ENCODE measurements at regions not wholly inside any gene's neighbourhood (a gene's known extent, or its start where the extent isn't known, plus 50 kb on each side); places are given as distances from the start of the nearest gene placed in this dataset.

DNA sequence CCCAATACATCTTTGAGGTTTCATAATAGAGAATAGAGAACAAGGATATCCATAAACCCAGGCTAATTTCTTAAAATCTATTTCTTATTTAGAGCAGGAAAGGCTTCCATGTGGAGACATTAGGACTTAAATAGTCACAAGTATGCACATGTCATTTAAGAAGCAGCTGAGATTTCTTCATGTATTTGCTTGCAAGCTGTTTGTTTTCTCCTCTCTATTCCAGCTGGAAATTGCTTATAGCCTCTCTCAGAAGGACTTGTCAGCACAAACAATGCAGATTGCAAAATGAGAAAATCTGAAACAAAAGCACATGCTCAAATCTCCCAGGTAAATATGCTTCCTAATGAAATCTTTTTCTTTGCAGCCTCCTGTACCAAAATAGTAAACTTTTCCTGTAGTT is 1473.1 kb downstream of the CDH8 start:
- in situ Hi-C loops (cut with HindIII; ENCODE audit: low sequenced_read_pairs), result no loop called here

DNA sequence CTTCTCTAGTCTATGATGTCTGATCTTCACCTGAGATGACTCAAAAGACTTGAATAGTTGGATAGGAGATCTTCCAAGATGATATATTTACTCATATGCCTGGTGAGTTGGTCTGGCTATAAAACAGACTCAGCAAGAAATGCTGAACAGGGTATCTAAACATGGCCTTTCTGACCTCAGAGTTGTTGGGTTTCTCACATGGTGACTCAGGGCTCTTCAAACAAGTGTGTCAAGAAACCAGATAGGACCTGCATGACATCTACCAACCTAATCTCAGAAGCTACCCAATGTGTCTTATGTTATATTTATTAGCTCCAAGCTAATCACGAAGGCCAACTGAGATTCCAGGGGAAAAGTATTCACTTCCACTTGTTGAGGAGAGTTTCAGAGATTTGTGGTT is 1477.3 kb downstream of the CDH8 start:
- TF ChIP-seq, protein P1, sequence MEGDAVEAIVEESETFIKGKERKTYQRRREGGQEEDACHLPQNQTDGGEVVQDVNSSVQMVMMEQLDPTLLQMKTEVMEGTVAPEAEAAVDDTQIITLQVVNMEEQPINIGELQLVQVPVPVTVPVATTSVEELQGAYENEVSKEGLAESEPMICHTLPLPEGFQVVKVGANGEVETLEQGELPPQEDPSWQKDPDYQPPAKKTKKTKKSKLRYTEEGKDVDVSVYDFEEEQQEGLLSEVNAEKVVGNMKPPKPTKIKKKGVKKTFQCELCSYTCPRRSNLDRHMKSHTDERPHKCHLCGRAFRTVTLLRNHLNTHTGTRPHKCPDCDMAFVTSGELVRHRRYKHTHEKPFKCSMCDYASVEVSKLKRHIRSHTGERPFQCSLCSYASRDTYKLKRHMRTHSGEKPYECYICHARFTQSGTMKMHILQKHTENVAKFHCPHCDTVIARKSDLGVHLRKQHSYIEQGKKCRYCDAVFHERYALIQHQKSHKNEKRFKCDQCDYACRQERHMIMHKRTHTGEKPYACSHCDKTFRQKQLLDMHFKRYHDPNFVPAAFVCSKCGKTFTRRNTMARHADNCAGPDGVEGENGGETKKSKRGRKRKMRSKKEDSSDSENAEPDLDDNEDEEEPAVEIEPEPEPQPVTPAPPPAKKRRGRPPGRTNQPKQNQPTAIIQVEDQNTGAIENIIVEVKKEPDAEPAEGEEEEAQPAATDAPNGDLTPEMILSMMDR (IDR thresholded peaks at IDR 0.05; ENCODE audit: low read depth, low read length, missing control alignments), result no peak
- no peak for DNase-seq (ENCODE audit: low read depth)
- H3K4me3 ChIP-seq (ENCODE audit: low read depth, low read length), result no peak overlapping the region
- in situ Hi-C loops (cut with HindIII; ENCODE audit: low sequenced_read_pairs), result no loop called here

More for the DNA sequence above, 1473.1 kb downstream of the CDH8 start:
- TF ChIP-seq, protein P1 (IDR thresholded peaks at IDR 0.05; ENCODE audit: low read depth, low read length, missing control alignments), result no peak
- no peak for DNase-seq (ENCODE audit: low read depth)
- no peak overlapping the region for H3K4me3 ChIP-seq (ENCODE audit: low read depth, low read length)

DNA sequence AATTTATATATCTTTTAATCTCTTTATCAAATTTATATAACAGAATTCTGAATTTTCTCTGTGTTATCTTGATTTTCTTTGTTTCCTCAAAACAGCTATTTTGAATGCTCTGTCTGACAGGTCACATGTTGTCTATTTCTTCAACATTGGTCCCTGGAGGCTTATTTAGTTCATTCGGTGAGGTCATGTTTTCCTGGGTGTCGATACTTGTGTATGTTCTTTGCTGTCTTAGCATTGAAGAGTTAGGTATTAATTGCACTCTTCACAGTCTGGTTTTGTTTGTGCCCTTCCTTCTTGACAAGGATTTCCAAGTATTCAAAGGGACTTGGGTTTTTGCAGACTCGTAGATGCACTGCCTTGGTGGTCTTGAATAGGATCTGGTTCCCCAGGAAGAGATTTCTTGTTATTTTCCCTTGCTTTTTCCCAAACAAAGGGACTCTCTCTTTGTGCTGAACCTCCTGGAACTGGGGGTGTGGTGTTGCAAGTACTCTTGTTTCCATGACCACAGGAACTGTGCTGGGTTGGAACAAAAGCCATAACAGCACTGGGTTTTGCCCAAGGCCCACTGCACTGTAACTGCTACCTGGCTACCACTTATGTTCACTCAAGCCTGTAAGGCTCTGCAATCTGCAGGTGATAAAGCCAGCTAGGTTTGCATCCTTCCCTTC is 1483.0 kb downstream of the CDH8 start:
- TF ChIP-seq, protein P1 (IDR thresholded peaks at IDR 0.05; ENCODE audit: low read depth, low read length, missing control alignments), result no peak
- no peak for DNase-seq (ENCODE audit: low read depth)
- no peak overlapping the region for H3K4me3 ChIP-seq (ENCODE audit: low read depth, low read length)
- in situ Hi-C loops (cut with HindIII; ENCODE audit: low sequenced_read_pairs), result no loop called here

DNA sequence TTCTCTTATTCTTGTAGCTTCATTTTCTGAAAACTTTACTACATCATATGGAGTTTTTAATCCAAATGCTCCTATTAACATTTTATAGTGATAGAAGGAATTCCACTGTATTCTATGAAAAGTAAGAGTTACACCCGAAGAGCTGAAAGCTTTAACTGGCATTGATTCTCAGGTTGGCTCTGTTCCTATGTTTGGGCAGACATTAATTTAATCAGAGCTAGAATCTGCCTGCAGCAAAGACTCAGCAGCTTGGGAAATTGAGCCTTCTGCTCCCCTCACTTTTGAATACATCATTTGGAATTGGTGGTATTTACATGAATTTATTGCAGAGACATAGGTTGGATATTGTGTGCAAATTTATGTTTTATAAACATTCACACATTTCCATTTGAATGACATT is 1494.7 kb downstream of the CDH8 start:
- no peak for DNase-seq (ENCODE audit: low read depth)
- H3K4me3 ChIP-seq (ENCODE audit: low read depth, low read length), result no peak overlapping the region
- TF ChIP-seq, protein P1 (IDR thresholded peaks at IDR 0.05; ENCODE audit: low read depth, low read length, missing control alignments), result no peak
- in situ Hi-C loops (cut with HindIII; ENCODE audit: low sequenced_read_pairs), result no loop called here

DNA sequence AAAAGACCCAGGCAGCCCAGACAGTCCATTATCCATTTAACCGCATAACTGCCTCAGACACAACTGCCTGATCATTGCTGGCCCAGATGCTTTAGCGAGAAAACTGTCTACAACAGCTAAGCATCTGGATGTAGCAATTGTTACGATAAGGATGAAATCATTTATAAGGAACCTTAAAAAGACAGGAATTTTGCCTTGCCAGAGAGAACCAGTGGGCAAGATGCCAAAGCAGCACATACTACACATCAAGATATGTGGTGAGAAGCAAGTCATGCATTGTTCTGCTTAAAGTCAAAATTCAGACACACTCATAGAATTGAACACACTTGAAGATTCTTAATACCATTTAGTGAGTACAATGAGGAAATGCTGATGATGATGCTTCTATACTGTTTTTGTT is 1525.3 kb downstream of the CDH8 start:
- in situ Hi-C loops (cut with HindIII; ENCODE audit: low sequenced_read_pairs), result no loop called here
- TF ChIP-seq, protein P1 (IDR thresholded peaks at IDR 0.05; ENCODE audit: low read depth, low read length, missing control alignments), result no peak
- DNase-seq (ENCODE audit: low read depth), result no peak
- no peak overlapping the region for H3K4me3 ChIP-seq (ENCODE audit: low read depth, low read length)

DNA sequence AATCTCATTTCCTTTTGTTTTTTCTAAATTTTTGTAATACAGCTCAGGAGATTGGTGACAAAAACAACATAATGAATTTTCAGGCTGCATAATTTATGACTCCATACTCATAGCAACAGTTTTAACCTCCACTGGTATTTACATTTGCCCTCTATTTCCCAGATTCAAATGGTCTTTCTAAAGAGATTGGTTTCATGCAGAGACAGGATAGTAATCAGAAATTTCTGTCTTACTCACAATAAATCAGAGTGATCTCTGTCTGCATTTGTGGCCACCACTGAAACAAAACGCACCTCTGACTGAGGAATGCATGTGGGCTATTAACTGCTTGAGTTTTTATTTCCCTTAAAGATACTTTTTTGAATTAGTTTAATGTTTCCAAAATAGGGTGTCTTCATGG is 1526.0 kb downstream of the CDH8 start:
- in situ Hi-C loops (cut with HindIII; ENCODE audit: low sequenced_read_pairs), result no loop called here

More for the DNA sequence above, 1526.0 kb downstream of the CDH8 start:
- no peak overlapping the region for H3K4me3 ChIP-seq (ENCODE audit: low read depth, low read length)
- no peak for DNase-seq (ENCODE audit: low read depth)
- TF ChIP-seq, protein P1 (IDR thresholded peaks at IDR 0.05; ENCODE audit: low read depth, low read length, missing control alignments), result no peak
